H4 (cell line): ENCODE measurements at regions not wholly inside any gene's neighbourhood (a gene's known extent, or its start where the extent isn't known, plus 50 kb on each side); places are given as distances from the start of the nearest gene placed in this dataset.

Experiments used
- DNase-seq: peaks from one replicate; pipeline ENCODE4 v3.0.0-alpha.2; 2015; ENCODE audit warnings: low spot score

DNA sequence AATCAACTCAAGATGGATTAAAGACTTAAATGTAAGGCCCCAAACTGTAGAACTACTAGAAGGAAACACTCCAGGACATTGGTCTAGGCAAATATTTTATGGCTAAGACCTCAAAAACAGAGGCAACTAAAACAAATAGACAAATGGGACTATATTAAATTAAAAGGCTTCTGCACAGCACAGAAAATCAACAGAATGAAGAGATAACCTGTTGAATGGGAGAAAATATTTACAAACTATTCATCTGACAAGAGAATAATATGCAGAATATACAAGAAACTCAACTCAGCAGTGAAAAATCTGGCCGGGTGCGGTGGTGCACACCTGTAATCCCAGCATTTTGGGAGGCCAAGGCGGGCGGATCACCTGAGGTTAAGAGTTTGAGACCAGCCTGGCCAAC lies 84.1 kb upstream of the HNRNPU start:
- no peak for DNase-seq

DNA sequence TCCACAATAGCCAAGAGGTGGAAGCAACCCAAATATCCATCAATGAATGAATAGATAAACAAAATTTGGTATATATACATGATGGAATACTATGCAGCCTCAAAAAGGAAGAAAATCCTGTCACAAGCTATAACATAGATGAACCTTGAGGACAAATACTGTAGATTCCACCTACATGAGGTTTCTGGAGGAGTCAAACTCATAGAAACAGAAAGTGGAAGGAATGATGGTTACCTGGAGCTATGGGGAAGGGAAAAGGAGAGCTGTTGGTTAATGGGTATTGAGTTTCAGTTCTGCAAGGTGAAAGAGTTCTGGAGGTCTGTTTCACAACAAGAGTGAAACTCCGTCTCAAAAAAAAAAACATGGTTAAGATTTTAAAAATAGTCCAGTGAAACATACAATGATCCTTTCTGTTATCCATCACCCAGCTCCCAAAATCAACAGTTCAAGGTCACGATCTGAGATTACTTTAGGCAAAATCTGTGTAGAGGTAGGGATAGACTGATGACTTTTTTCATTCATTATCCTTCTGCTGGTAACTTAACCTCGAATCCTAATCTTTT lies 80.8 kb upstream of the HNRNPU start:
- no peak for DNase-seq

DNA sequence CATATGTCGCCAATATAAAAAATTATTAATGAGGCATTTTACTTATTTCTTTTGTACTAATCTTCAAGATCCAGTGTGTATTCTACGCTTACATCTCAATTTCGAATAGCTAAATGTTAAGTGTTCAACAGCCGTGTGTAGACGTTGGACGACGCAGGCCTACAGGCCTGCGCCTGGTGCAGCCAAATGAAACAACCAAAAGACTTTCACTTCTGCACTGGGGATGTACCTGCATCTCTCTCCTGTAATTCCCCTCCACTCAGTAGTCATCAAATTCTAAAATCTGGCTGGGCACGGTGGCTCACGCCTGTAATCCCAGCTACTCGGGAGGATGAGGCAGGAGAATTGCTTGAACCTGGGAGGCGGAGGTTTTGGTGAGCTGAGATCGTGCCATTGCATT lies 76.8 kb upstream of the HNRNPU start:
- no peak for DNase-seq

DNA sequence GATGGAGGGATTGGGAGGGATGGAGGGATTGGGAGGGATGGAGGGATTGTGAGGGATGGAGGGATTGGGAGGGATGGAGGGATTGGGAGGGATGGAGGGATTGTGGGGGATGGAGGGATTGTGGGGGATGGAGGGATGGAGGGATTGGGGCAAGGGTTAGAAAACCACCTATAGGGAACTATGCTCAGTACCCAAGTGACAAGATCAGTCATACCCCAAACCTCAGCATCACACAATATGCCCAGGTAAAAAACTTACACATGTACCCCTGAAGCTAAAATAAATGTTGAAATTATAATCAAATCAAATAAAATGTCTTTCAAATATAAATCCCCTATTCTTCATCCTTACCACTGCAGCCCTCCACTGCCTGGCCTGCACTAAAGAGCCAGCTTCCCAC lies 72.8 kb upstream of the HNRNPU start:
- DNase-seq: no peak

DNA sequence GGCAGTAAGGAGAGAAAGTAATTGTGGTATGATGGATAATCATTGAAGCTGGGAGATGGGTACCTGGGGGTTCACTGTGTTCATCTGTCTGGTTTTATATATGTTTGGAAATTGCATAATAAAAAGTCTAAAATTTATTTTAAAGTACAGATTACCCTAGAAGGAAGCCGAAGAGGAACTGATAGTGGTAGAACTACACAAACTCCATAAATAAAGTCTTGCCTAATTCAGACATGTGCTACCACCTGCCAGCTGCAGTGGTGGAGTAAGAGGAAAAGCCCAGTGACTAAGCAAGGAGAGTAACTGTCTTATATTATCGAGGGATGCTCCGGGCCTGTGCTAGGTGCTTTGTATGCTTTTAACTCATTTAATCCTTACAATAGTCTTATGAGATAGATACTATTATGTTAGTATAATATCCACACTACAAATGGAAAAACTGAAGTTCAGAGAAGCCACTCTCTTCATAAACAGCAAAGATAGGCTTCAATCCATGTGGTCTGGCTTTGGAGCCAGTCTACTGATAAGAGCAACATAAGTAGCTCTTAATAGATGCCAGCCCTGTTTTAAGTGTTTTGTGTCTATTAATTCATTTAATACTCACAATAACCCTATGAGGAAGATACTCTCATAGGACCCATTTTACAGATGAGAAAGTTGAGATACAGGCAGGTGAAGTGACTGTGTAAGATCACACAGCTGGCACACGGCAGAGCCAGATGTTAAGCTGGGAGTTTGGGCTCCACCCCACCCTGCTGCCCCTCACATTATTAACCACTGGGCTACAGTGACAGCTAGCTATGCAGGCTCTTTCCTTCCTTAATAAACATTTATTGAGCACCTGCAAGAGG lies 56.8 kb upstream of the HNRNPU start:
- no peak for DNase-seq

DNA sequence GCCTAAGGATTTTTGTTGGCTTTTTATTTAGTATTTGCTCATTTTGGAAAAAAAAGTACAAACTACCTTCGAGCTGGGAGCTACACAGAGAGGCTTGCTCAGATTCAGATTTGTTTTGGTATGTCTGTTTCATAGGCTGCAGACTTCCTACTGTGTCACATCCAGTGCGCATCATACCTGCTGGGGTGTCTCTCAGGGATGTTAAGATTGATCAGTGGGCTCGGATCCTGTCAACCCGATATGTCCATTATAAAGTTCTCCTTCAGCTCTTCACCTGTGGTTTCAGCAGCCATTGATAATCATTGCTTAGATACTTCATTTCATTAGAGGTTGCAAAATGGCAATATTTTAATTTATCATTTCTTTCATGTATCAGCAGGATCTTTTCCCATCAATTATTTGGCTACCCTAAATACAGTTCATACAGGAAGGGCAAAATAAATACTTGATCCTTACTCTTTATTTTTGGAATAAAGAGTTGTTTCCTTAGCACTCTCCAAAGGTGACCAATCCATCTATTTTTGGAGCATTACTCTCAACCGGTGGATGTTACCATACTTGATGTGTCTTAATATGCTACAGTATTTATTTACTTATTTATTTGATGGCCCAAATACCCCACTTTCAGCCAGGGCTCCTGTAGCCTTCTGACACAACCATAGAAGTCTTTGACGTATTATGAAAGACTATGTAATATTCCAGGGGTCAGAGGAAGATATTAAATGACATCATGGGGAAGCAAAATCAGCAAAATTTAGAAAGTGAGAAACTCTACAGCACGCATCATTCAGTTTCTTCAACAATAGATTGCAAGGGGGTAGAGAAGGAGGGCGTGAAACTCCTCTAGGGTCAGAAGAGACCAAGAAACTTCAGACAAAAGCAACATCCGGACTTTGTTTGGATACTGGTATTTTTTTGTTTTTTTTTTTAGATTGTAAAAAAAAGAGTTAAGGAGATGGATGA lies 55.3 kb upstream of the HNRNPU start:
- DNase-seq: no peak

DNA sequence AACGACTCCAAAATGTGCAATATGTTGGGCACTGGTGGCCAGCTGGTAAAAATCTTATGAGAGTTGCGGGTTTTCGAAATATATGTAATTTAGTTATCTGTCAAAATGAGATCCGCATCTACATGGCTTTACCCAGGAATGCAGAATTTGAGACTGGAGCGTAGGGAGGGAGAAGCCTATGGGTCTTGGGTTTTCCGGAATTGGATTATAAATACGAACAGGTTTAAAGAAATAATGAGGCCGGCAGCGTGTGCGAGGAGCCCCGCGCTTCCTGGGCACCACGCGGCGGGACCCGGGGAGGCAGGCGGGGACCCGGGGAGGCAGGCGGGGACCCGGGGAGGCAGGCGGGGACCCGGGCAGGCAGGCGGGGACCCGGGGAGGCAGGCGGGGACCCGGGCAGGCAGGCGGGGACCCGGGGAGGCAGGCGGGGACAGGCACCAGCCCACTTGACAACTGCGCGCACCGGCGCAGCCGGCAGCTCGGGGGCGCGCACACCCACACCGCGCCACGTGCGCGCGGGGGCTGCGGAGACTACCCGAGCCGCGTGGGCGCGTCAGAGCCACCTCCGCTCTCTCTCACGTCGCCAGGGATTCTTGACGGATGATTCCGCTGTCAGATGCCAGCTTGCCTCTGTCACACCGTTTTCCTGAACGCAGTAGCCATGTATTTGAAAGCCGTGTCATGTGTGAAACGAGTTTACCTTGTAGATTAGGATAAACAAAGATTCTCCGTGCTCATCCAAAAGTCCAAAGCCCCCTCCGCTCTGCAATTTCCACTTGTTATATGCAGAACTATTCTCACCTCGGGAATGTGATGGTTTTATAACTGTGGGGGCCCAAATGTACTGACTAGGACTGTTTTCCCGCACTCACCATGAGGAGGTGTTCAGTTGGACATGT lies 54.3 kb upstream of the HNRNPU start:
- DNase-seq: no peak

DNA sequence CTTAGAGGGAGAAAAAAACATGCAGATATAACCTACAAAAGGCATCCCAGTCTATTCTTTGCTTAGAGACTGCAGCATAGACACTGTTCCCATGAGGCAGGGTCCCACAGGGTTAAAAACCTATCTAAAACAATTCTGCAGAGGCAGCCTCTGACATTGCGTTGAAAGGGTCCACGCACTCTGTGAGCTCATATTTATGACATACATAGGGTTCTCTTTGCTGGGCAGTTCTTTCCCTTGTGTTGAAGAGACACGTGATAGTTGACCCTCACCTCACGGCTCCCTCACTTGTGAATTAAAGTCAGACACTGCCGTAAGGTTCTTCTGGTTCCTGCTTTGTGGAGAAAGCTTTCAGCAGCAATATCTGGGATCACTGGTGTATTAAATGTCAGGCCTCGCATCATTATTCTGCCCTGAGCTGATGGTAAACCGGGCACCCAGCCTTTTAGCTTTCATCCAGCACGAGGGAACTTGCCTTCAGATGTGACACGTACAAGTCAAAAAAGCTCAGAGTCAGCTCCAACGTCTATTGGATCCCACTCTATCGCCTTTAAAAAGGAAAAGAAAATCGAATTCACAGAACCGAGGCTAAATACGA lies 52.8 kb upstream of the HNRNPU start:
- DNase-seq: no peak

DNA sequence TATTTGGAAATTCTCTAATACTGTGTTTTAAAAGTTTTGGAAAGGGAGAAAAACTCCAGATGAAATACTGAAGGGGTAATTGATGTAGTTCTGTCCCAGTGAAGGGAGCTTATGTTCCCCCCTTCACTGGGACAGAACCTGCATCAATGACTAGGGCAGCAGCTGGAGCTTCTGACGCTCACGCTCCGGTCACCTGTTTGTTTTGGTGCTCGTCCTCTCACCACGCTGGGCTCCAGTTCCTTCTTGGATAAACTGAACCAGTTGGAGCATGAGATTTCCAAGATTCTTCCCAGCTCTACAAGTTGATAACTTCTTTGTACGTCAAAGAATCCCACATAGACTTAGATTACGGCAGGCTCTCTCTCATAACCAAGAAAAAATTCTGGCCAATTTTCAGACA lies 51.4 kb upstream of the HNRNPU start:
- no peak for DNase-seq

DNA sequence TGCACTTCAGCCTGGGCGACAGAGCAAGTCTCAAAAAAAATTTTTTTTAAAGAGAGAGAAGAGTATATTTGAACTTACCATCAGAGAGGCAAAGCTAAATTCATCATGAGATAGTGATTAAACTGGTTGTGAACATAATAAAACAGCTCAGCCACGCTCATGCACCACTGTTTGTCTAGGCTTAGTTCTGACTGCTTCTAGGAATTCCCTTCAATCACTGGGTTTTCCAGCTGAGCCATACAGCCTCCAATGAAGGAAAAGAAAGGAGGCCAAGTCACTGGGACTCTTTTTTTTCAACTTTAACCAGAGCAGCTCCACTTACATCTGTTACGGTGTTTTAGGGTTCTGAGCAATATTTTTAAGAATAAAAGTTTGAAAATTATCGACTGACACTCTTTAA lies 50.4 kb upstream of the HNRNPU start:
- DNase-seq: no peak
